Right renal pelvis (tissue), 4 donors: ENCODE measurements at regions not wholly inside any gene's neighbourhood (a gene's known extent, or its start where the extent isn't known, plus 50 kb on each side); places are given as distances from the start of the nearest gene placed in this dataset.

Source experiments
- DNase-seq, 4 donors: peaks; one replicate each; pipeline ENCODE4 v3.0.0-alpha.2; 2013; ENCODE audit warnings: low read depth in 4 of 4, low spot score in 3 of 4, missing footprints in 1 of 4

GRCh38 chr2:200013906-200014305 is 58.5 kb downstream of the MAIP1 start:
- DNase-seq: no peak

GRCh38 chr2:200021449-200022114 is 66.2 kb downstream of the MAIP1 start:
- no peak for DNase-seq

- no peak for DNase-seq
Observed at GRCh38 chr2:200022511-200022910, 67.1 kb downstream of the MAIP1 start.

GRCh38 chr2:200023570-200023969 is 68.2 kb downstream of the MAIP1 start:
- DNase-seq: no peak

GRCh38 chr2:200025717-200026116 is 70.3 kb downstream of the MAIP1 start:
- DNase-seq: no peak

GRCh38 chr2:200026332-200027230 is 71.2 kb downstream of the MAIP1 start:
- no peak for DNase-seq

GRCh38 chr2:200028998-200029397 is 73.6 kb downstream of the MAIP1 start:
- no peak for DNase-seq

- no peak for DNase-seq
Observed at GRCh38 chr2:200032895-200033294, 77.5 kb downstream of the MAIP1 start.

- no peak for DNase-seq
Observed at GRCh38 chr2:200033929-200034328, 78.5 kb downstream of the MAIP1 start.

GRCh38 chr2:200034816-200035215 is 79.4 kb downstream of the MAIP1 start:
- DNase-seq: no peak

- no peak for DNase-seq
Observed at GRCh38 chr2:200039724-200040650, 84.6 kb downstream of the MAIP1 start.

GRCh38 chr2:200040831-200041230 is 85.4 kb downstream of the MAIP1 start:
- DNase-seq: no peak

- DNase-seq: no peak
Observed at GRCh38 chr2:200041639-200042038, 86.3 kb downstream of the MAIP1 start.

GRCh38 chr2:200042102-200042735 is 86.8 kb downstream of the MAIP1 start:
- DNase-seq: no peak

- DNase-seq: no peak
Observed at GRCh38 chr2:200042944-200043343, 87.6 kb downstream of the MAIP1 start.

- no peak for DNase-seq
Observed at GRCh38 chr2:200044453-200044852, 89.1 kb downstream of the MAIP1 start.

- DNase-seq: no peak
Observed at GRCh38 chr2:200048421-200048820, 93.0 kb downstream of the MAIP1 start.

GRCh38 chr2:200049086-200049485 is 93.7 kb downstream of the MAIP1 start:
- no peak for DNase-seq

- no peak for DNase-seq
Observed at GRCh38 chr2:200050921-200051610, 95.7 kb downstream of the MAIP1 start.

- no peak for DNase-seq
Observed at GRCh38 chr2:200051611-200051945, 96.2 kb downstream of the MAIP1 start.
